H1 (cell line): ENCODE measurements at regions not wholly inside any gene's neighbourhood (a gene's known extent, or its start where the extent isn't known, plus 50 kb on each side); places are given as distances from the start of the nearest gene placed in this dataset.

Experiments used
- CBX8 ChIP-seq: fragments of 300-800, 300-1000 bp; sonication (generic); IDR thresholded peaks from 2 replicates; pipeline ENCODE4 v1.7.1; 2016; ENCODE audit warnings: low read depth, low read length, borderline replicate concordance
- TF ChIP-seq, protein P1 (sequence below): fragments of 300-600 bp; sonication (generic); IDR thresholded peaks from 2 replicates; pipeline ENCODE4 v1.7.1; 2012; ENCODE audit warnings: low read length, moderate library complexity, mild to moderate bottlenecking, inconsistent platforms; ENCODE audit not compliant: insufficient replicate concordance

GRCh38 chr12:124378926-124379325 lies 84.0 kb downstream of the RFLNA start (continued):
- TF ChIP-seq, protein P1, sequence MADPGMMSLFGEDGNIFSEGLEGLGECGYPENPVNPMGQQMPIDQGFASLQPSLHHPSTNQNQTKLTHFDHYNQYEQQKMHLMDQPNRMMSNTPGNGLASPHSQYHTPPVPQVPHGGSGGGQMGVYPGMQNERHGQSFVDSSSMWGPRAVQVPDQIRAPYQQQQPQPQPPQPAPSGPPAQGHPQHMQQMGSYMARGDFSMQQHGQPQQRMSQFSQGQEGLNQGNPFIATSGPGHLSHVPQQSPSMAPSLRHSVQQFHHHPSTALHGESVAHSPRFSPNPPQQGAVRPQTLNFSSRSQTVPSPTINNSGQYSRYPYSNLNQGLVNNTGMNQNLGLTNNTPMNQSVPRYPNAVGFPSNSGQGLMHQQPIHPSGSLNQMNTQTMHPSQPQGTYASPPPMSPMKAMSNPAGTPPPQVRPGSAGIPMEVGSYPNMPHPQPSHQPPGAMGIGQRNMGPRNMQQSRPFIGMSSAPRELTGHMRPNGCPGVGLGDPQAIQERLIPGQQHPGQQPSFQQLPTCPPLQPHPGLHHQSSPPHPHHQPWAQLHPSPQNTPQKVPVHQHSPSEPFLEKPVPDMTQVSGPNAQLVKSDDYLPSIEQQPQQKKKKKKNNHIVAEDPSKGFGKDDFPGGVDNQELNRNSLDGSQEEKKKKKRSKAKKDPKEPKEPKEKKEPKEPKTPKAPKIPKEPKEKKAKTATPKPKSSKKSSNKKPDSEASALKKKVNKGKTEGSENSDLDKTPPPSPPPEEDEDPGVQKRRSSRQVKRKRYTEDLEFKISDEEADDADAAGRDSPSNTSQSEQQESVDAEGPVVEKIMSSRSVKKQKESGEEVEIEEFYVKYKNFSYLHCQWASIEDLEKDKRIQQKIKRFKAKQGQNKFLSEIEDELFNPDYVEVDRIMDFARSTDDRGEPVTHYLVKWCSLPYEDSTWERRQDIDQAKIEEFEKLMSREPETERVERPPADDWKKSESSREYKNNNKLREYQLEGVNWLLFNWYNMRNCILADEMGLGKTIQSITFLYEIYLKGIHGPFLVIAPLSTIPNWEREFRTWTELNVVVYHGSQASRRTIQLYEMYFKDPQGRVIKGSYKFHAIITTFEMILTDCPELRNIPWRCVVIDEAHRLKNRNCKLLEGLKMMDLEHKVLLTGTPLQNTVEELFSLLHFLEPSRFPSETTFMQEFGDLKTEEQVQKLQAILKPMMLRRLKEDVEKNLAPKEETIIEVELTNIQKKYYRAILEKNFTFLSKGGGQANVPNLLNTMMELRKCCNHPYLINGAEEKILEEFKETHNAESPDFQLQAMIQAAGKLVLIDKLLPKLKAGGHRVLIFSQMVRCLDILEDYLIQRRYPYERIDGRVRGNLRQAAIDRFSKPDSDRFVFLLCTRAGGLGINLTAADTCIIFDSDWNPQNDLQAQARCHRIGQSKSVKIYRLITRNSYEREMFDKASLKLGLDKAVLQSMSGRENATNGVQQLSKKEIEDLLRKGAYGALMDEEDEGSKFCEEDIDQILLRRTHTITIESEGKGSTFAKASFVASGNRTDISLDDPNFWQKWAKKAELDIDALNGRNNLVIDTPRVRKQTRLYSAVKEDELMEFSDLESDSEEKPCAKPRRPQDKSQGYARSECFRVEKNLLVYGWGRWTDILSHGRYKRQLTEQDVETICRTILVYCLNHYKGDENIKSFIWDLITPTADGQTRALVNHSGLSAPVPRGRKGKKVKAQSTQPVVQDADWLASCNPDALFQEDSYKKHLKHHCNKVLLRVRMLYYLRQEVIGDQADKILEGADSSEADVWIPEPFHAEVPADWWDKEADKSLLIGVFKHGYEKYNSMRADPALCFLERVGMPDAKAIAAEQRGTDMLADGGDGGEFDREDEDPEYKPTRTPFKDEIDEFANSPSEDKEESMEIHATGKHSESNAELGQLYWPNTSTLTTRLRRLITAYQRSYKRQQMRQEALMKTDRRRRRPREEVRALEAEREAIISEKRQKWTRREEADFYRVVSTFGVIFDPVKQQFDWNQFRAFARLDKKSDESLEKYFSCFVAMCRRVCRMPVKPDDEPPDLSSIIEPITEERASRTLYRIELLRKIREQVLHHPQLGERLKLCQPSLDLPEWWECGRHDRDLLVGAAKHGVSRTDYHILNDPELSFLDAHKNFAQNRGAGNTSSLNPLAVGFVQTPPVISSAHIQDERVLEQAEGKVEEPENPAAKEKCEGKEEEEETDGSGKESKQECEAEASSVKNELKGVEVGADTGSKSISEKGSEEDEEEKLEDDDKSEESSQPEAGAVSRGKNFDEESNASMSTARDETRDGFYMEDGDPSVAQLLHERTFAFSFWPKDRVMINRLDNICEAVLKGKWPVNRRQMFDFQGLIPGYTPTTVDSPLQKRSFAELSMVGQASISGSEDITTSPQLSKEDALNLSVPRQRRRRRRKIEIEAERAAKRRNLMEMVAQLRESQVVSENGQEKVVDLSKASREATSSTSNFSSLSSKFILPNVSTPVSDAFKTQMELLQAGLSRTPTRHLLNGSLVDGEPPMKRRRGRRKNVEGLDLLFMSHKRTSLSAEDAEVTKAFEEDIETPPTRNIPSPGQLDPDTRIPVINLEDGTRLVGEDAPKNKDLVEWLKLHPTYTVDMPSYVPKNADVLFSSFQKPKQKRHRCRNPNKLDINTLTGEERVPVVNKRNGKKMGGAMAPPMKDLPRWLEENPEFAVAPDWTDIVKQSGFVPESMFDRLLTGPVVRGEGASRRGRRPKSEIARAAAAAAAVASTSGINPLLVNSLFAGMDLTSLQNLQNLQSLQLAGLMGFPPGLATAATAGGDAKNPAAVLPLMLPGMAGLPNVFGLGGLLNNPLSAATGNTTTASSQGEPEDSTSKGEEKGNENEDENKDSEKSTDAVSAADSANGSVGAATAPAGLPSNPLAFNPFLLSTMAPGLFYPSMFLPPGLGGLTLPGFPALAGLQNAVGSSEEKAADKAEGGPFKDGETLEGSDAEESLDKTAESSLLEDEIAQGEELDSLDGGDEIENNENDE, result no peak
- no peak for TF ChIP-seq CBX8
